ENCODE measurements at regions not wholly inside any gene's neighbourhood (a gene's known extent, or its start where the extent isn't known, plus 50 kb on each side); places are given as distances from the start of the nearest gene placed in this dataset.
"Not testable (repeated sequence)": the region's sequence is repeated elsewhere in the genome, so short reads cannot be mapped to it uniquely, and the experiment has no call there.

DNA sequence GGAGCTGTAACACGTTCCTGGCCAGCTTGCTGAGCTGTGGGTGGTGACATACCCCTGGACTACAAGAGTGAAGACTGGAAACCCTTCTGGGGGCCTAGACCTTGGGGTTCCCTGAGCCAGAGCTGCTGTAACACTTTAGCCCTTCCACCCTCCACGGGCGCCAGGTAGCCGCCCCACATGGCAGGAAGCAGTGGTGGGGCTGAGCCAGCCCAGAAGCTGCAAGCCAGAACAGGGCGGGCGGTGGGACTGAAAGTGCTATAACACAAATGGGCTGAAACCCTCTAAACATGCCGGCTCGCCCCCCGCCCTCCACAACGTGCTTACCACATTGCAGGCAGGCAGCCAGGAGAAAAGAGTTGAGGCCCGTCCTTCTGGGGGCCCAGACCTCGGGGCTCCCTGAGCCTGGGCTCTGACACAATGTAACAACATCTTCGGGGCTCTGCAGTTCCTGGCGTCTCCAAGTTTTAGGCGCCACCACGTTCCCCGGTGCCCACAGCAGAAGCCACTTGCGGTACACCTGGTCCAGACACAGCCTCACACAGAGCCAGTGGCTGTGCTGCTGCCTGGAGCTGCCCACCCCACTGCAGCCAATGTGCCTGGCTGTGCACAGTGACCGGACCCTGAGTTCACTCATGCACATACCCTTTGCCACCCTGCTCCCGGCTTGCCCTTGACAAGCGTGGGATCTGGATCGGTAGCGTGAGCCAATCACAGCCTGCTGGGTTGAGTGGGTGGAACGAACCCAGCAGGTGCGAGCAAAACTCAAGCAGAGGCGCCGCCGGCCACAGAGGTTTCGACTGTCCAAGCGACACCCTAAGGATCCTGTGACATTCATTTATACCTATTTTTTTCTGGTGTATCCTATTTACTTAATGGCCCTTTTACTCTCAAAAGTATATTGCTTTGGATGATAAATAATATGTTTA, 127.4 kb upstream of the FHL2 start:
- no peak for DNase-seq

DNA sequence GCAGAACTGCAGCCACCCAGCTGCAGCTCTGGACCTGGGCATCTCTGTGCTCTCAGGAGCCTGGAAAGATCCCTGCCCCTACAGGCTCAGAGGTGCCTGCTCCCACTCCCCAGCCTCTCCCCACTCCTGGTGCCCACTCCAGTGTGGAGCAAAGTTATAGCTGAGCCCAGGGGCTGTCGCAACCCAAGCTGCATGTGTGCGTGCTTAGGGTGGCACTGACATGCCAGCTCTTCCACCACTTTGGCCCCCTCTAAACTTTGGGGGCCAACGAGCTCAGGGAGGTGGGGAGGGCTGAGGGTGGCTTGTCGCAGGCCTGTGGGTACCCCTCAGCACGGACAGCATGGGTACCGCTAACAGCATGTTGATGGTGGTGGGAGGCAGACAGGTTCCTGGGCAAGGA, 126.3 kb upstream of the FHL2 start:
- DNase-seq = no peak

DNA sequence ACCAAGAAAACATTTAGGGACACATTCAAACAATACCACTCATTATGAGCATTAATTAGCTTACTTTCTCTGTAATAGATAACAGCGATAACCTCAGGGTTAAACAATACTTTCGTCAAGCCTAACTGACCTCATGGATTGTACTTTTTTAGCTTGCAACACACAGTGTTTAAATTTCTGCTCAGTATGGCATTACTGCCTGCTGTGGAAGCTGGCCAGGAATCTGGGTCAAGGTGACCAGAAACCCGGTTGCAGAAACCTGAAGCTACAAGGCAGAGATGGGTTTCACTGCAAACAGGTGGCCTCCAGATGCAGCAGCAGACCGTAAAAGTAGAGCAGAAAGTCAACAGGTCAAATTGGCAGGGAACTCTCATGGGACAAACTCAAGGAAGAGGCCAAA, 123.8 kb upstream of the FHL2 start:
- DNase-seq = no peak

DNA sequence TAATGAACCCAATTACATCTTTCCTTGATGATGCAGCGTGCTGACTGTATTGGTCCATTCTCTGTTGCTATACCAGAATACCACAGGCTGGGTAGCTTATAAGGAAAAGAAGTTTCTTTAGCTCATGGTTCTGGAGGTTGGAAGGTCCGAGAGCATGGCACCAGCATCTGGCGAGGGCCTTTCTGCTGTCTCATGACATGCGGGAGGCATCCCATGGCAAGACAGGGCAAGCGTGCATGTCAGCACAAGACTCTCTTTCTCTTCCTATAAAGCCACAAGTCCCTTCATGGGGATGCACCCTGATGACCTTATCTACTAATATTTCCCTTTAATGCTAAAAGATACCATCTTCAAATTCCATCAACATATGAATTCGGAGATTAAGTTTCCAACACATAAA, 122.8 kb upstream of the FHL2 start:
- DNase-seq = no peak

DNA sequence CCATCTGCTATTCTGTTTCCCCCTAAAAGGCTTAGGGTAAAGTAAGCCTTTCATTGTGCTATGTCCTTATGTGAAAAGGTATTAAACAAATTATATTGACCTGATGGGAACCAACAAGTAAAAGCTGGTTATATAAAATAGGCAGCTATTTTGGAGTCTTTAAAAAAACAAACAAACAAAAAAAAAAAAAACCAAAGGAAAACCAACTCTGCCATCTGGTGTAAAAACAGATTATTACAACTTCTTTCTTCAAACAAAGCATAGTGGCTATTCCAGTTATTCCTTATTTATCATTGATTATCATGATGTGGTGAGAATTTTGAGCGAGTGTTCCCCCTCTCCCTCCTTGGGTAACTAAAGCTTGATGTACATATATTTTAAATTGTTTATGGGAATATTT, 122.3 kb upstream of the FHL2 start:
- DNase-seq = peak; percentile 24

DNA sequence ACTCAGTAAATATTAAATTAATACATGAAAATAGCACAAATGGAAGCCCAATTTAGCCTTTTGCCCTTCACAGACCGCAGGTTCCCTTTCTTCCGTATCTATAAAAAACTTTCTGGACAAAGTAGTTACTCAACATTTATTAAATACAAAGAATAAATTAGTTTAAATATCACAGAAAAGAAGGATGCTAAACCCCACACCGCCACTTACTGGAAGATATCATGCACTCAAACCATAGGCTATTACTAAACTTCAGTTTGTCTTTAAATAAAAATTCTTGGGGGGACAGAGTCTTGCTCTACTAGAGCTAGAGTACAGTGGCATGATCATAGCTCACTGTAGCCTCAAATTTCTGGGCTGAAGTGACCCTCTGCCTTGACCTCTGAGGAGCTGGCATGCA, 120.7 kb upstream of the FHL2 start:
- DNase-seq = no peak

DNA sequence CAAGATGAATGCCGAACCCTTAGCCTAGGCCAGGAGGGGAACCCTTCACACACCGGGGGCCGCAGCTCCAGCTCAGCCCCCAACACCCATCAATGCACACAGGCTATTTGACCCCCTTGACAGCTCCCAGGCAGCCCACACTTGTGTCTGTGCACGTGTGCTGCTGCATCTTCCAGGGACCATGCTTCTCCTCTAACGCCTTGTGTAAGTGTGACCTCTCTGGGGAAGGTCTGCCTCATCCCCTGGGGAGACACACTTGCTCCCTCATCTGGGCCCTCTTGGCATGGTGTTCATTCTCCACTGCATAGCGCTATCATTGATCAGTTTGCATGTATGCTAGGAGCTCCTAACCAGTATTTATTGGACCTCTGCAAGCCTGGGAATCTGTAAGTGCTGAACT, 120.0 kb upstream of the FHL2 start:
- DNase-seq = no peak

DNA sequence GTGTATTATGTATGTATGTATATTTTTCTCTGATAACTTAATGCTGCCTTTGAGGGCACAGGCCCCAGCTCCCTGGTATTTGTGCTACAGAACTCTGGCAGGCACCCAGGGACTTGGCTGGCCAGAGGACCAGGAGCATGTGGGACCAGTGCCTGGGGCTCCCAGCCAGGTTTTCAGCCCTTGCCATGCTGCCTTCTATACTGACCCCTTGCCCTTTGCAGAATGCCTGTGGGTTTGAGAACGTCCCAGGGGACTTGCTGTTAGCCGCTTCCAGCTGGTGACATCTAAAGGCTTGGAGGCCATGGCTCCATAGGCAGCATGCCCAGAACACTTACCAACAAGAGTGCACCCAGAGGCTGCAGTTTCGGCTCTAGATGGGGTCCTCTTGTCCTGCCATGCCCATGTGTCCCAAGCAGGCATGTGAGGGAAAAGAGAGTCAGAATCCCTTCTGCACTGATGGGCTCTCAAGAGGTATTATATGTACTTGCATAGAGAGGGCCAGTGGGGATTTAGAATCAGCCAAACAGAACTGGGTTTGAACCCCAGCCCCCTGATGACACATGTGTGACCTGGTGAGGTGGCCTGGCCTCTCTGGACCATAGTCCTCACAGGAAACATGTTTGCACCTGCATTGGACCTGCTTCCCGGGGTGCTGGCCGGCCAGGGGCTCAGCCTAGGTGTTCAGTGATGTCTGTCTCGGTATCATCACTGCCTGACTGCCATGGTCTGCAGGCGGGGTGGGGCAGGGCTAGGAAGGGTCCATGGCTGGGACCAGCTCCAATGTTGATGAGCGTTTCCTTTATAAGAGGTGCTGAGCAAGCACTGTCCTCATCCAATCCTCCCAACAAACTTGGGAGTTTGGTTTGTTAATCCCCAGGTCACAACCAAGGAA, 119.2 kb upstream of the FHL2 start:
- DNase-seq = peak; percentile 60

DNA sequence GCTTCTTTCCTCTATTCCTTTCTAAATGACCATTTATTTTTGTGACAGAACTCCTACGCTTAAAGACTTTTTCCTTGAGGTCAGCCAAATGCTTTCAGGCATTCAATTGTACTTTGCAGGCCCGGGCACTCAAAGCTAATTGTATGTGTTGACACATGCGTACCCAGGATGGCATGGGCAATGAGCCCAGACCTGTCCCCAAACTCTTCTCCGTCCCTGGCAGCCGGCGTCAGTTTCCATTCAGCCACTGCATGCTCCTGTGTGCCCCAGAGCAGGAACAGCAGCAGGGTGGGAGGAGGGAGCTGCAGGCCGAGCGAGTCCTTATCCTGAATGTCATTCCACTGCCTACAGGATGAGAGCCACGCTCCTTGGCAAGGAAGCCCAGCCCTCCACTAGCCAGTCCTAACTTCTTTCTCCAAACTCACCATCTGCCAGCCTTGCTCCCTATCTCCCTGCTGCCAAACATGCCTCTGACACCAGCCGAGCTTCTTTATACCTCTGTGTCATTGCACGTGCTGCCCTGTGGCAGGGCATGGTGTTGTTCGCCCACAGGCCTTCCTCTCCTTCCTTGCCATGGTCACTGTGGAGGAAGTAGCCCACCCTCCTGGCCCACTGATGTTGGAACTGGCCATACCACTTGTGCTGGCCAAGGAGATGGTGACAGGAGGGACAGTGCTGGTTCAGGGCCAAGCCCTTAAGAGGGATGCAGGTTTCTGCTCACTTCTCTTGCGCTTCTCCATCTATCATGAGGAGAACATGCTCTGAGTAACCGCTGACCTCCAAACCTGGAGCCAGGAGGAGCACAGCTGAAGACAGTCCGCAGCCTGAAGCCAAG, 116.9 kb upstream of the FHL2 start:
- DNase-seq = no peak

DNA sequence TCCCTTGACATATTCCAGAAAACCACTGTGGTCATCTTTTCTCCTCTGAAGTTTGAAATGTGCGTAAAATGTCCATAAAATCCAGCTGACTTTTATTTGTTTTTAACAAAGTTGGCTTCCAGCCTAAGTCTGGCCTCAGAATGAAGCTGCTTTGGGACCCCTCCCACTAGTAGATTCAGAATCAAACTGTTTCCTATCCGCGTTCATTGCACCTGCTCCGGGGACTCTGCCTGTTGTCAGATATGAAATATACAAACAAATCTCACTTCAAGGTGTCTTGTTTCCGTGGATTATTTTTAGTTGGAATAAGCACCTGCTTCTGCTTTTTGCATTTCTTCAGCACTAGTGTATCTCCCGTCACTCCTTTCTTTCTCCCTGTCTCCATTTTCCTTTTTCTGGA, 115.7 kb upstream of the FHL2 start:
- DNase-seq = no peak

DNA sequence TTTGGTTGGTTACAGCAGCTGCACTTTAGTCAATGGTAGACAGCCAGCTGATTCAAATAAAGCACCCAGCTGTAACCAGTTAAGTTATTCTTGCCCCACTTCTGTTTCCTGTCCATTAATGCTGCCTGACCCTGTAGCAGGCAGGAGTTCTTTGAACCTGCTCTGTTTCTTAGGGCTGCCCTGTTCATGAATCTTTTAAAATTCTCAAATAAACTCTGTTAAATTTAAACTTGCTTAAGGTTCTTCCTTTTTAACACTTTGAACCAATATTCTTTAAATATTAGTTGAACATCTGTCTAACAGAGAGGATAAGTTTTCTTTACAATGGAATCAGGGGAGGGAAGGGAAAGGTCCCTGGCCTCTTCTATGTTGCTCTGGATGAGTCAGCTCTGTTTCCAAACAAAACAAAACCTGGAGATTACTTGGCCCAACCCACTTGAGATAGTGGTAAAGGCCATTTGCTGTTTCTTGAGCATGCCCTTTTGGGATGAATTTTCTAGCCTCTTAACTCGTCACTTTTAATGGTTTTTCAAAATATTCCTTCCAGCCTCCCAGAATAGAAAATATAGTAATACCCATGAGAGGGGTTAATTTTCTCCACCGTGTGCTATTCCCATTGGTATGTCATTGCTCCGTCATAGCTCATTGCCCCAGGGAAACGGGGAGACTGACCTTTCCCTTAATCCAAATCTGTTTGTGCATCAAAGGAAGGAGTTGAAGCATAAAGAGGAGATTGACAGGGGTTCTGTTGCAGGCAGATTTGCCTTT, 112.1 kb upstream of the FHL2 start:
- no peak for DNase-seq

DNA sequence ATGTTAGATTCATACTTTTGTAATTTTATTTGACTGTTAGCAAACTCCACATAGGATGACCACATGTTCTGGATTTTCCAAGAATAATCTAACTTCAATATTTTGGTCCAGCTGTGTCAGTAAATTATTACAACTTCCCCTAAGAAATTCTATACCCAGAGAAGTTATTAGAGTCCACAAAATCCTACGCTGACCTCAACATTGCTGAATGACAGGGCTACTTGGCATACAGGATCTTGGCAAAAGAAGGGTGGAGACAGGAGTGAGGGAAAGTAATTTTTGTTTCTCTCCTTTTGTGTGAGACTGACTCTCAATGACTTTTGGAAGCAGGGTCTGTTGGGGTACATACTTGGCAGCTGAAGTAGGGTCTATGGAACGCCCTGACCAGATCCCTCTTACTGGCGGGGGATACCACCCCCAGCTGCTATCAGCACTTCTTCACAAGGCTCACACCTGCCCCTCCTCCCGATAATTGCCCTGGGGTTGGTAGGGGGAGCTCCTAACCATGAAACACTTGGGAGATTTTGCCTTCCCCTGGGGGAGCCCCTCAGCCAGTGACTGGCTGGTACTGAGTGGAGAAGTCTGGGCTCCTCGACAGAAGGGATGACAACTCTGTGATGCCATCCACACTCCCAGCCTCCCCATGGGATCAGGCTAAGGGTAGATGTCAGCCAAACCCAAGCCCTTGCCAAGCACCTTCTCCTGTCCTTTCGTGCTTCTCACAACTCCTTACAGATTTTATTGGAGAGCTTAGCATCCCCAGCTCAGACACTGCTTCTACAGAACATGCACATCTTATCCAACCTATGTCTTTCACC, 110.6 kb upstream of the FHL2 start:
- no peak for DNase-seq

DNA sequence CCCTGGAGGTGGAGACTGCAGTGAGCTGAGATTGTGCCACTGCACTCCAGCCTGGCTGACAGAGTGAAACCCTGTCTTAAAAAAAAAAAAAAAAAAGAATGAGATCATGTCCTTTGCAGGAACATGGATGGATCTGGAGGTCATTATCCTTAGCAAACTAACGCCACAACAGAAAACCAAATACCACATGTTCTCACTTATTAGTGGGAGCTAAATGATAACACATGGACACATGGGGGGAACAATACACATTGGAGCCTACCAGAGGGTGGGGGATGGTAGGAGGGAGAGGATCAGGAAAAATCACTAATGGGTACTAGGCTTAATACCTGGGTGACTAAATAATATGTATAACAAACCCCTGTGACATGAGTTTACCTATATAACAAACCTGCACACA, 108.0 kb upstream of the FHL2 start:
- DNase-seq = not testable (repeated sequence)

DNA sequence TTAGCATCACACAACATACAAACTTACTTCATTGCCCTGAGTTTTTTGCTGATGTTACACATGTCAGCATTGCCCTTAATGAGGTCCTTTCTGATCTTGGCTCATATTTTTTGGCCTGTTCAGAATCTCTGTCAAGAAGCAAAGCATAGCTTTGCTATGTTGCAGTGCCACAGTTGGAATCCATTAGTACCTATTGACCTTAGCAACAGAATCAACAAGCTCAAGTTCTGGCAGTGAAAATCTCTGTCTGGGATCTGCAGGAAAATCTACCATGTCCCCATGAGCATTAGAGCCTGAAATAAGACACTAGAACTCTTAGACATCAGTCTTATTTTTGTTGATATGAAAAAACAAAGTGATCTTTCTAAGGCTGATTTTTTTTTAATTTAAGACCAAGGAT, 105.6 kb upstream of the FHL2 start:
- DNase-seq = no peak

DNA sequence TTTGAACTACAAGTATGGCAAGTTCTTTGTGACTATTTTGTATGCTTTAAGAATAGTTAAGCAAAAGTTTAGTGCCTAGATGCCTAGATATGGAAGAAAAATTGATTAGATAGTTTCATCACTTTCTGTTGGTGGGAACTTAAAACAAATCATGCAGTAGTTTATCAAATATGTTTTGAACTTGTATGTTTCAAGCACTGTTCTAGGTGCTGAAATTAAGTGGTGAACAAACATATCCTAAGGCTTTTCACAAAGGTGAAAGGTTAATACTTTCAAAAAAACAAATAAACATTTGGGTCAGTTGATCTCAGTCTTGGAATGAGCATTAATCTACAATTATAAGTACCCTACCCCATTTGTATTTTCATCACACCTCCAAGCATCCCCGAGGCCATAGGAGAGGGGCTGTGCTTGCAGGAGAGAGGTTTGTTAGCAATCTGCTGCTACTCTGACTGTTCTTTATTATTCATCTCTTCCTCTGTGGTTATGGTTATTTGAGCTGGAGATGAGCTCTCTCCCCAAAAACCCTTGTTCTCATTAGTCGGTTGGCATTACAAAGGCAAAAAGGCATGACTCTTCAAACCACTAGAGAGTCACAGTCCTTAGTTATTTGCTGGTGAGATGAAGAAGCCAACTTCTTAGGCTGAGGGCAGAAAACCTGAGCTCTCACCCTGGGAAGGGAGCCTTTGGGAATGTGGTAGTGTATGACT, 103.9 kb upstream of the FHL2 start:
- DNase-seq = peak; percentile 27

DNA sequence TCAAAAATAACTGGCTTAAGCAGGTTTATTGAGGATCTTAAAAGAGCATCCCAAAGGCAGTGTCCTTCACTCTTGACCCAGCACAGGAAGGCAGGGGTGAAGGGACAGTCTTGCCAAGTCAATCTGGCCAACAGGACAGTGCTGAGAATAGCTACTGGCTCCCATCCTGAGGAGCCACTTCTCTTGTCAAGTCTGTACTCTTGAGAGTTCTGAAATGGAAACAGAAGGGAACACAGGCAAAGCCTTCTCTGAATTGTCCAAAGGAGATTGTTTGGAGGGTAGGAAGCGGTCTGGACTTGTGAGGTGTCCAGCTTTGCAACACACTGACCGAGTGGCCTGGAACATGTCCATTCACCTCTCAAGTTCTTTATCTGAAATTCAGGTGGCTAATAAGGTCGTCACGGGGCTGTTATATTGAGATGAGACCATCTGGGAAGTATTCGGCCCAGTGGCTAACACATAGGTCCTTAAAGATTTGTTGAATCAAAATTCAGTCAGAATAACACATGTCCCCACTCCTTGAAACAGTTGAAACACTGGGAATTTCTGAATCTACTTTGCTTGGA, 99.5 kb upstream of the FHL2 start:
- no peak for DNase-seq

DNA sequence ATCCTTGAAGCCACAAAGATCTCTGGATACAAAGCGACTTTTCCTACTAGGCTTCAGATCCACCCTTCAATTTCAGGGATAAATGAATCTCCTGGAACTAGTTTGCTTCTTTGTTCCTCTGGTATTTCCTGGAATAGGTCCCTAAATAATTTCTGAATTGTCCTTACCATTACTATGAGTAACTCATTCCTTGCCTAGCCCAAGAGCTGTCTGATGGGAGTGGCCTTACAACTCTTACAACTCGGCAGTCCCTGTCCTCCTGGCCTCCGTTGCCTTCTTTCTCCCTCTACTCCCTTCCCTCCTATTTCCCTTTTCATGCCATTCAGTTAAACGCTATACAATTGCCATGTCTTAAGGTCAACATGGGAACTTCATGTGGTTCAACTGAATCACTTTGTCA, 98.2 kb upstream of the FHL2 start:
- peak; percentile 26 for DNase-seq

DNA sequence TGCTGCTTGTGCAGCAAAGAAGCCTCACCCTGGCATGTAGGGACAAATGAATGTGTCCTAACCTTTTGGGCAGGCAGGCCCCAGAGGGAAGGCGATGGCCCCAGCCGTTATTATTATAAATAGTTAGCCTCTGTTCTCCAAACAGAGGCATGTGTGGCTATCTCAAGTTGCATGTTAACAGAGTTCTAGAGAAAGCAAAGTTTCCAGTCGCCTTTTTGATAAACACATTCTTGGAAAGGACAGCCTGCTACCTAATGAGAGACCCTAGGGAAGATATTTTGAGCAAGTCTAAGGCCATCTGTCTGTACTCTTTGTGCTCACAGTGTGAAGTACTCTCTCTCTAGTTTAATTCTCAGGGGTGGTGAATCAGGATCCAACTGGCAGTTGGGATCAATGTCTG, 97.4 kb upstream of the FHL2 start:
- DNase-seq = no peak

DNA sequence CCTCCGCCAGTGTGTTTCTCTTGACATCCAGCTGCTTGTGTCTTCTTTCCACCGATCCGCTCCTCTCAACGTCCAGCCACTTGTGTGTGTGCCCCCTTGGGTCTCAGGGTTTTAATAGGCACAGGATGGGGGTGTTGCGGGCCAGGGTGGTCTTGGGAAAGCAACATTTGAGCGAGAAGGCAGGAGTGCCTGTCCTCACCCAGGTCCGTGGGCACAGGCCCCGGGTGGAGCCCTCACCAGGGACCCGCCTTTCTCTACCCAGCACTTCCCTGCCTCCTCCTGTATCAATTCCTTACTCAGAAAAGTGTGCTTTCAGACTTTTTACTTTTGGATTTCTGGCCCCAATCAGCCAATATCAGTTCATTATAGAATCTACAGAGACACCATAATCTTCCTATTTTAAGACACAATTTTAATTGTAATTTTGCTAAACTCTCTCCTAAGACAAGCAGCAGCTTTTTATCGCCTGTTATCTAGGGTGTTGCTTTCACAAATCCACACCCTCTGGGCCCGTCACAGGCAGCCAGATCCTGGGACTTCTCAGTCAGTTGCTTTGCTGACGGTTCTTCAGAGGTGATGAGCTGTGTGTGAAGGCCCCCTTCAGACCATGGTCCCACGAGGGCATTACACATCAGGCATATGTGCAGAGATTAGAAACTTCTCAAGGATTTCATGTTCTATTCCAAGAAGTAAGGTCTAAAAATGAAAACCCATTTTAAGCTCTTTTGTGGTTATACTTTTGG, 96.0 kb upstream of the FHL2 start:
- DNase-seq = no peak
